ENCODE measurements at regions not wholly inside any gene's neighbourhood (a gene's known extent, or its start where the extent isn't known, plus 50 kb on each side); places are given as distances from the start of the nearest gene placed in this dataset.

DNA sequence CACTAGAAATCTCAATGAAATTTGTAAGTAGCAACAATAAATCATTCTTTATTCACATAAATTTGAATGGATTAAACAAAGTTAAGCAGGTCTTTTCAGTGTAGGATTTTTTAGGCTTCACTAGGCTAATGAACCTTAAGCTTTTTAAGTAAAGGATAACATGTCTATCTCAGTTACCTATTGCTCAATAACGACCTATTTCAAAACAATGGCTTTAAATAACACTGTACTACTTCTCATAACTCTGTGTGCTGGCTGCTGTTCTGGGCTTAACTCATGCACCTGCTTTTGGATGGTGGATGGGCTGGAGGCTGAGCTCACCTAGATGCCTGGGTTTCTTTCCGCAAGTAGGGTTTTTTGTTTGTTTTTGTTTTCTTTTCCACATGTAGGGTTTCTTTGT, 495.0 kb upstream of the SLIT2 start:
- no peaks in the 10 kb centered on the region for H3K4me1 Mint-ChIP-seq
- DNase-seq: no peak
- TF ChIP-seq, protein P1, sequence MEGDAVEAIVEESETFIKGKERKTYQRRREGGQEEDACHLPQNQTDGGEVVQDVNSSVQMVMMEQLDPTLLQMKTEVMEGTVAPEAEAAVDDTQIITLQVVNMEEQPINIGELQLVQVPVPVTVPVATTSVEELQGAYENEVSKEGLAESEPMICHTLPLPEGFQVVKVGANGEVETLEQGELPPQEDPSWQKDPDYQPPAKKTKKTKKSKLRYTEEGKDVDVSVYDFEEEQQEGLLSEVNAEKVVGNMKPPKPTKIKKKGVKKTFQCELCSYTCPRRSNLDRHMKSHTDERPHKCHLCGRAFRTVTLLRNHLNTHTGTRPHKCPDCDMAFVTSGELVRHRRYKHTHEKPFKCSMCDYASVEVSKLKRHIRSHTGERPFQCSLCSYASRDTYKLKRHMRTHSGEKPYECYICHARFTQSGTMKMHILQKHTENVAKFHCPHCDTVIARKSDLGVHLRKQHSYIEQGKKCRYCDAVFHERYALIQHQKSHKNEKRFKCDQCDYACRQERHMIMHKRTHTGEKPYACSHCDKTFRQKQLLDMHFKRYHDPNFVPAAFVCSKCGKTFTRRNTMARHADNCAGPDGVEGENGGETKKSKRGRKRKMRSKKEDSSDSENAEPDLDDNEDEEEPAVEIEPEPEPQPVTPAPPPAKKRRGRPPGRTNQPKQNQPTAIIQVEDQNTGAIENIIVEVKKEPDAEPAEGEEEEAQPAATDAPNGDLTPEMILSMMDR (IDR thresholded peaks at IDR 0.05): no peak
- H3K36me3 Mint-ChIP-seq (ENCODE audit: low read depth): no peaks in the 10 kb centered on the region
- H3K9me3 Mint-ChIP-seq: peaks cover 3% of the 10 kb centered on the region
- H3K27me3 Mint-ChIP-seq (ENCODE audit: low read depth, poor library complexity): no peaks in the 10 kb centered on the region
- H3K27ac Mint-ChIP-seq: no peak overlapping the region
- no peak overlapping the region for H3K4me3 Mint-ChIP-seq

DNA sequence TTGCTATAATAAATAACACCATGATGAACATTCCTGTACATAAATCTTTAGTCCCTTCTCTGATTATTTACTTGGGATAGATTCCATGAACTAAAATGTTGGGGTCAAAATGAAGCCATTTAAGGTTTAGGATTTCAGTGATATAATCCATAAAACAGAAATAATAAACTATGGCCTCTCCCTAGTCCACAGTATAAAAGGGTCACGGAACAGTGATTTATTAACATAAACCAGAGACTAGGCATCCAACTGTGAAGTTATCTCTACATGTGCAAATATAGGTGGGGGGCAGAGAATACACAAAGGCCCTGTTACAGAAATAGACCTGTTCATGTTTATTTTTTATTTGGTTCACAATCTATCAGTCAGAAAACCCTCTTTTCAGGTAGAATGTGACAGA, 499.1 kb upstream of the SLIT2 start:
- Mint-ChIP-seq H3K9me3 (no peaks in the 10 kb centered on the region), H3K27ac (no peak overlapping the region), H3K27me3 (ENCODE audit: low read depth, poor library complexity) (no peaks in the 10 kb centered on the region), H3K4me3 (no peak overlapping the region), H3K4me1 (peaks cover 25% of the 10 kb centered on the region), H3K36me3 (ENCODE audit: low read depth) (no peaks in the 10 kb centered on the region)
- TF ChIP-seq, protein P1 (IDR thresholded peaks at IDR 0.05): no peak
- no peak for DNase-seq

DNA sequence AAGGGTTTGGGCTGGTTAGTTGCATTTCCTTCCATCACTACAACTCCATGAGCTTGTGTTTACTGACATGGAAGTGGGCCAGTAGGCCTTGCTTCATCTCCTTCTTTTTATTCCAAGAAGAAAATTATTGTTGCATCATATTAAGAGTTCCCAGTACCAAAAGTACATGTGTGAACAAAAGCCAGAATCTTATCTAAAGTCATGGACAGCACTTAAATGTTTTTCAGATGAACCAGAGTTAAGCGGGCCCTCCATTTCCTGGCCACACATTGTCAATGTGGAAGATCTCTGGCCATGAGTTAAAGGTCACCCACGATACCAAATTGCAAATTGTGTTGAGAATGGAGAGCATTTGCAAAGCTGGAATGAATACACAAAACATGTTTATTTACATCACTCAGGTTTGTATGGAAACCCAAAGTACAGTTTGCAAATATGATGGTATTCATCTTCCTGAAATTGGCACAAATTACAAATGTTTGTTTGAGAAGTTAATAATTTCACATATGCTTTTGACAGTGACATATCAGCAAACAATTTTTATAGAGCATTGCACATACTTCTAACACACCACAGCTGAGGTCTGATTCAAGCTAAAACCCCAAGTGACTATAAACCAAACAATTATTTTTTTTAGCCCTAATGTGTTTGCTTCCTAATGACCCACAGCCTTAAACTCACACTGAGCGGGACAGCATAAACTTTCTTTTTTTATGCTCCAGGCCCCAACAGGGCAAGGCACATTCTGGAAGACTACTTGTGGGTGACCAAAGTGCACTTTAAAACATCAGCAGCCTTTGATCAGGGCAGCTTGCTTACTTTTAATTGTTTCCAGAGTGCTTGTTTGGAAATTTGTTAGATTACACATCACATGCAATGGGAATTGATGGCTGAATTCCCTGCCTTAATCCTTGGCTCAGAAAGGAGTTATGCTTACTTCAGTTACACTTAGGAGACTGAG, 502.9 kb upstream of the SLIT2 start:
- Mint-ChIP-seq H3K4me3 (no peak overlapping the region), H3K4me1 (peaks cover 25% of the 10 kb centered on the region), H3K9me3 (no peaks in the 10 kb centered on the region), H3K27me3 (ENCODE audit: low read depth, poor library complexity) (peaks cover 3% of the 10 kb centered on the region), H3K36me3 (ENCODE audit: low read depth) (no peaks in the 10 kb centered on the region), H3K27ac (peak overlapping the region; percentile 78)
- TF ChIP-seq, protein P1 (IDR thresholded peaks at IDR 0.05): no peak
- no peak for DNase-seq

DNA sequence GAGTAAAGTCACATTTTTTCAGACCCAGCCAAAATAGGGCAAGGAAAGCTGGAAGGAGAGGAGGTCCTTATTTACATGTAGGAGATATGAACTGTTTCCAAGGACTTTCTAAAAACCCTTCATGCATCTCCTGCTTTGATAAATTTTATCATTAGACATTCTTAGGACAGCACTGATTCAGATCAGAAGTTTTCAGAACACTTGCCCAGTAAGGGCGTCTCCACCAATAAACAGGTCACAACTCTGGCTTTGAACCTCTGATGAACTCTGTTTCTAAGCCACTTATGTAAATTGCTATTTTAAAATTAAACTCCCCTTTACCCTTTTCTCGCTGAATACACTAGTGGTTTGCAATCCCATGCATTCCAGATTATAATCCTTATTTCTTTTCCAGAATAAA, 505.3 kb upstream of the SLIT2 start:
- no peak overlapping the region for H3K27ac Mint-ChIP-seq
- no peaks in the 10 kb centered on the region for H3K36me3 Mint-ChIP-seq (ENCODE audit: low read depth)
- TF ChIP-seq, protein P1 (IDR thresholded peaks at IDR 0.05): no peak
- H3K4me3 Mint-ChIP-seq: no peak overlapping the region
- H3K27me3 Mint-ChIP-seq (ENCODE audit: low read depth, poor library complexity): peaks cover 3% of the 10 kb centered on the region
- peaks cover 31% of the 10 kb centered on the region for H3K4me1 Mint-ChIP-seq
- no peaks in the 10 kb centered on the region for H3K9me3 Mint-ChIP-seq
- no peak for DNase-seq

DNA sequence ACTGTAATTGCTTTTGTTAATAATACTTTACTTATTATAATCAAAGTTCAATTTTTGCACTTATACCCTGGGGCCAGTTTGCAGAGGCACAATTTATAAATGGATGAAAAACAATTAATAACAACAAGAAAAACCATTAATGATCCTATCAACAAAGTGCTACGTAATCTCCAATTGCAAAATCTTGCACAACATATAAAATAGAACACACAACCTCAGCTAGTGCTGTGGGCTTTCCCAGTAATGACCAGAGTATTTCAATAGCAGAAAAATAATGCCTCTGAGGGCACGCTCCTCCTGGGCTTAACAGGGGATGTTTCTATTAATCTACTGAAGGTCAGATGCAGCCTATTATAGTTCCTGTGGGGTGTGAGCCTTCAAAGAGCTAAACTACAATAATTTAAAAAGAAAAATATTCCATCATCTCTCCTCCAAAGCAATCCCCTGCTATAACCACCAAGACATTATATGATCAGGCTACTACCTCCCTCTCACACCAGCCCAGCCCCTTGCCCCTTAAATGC, 508.5 kb upstream of the SLIT2 start:
- Mint-ChIP-seq H3K27me3 (ENCODE audit: low read depth, poor library complexity) (peaks cover 3% of the 10 kb centered on the region), H3K9me3 (no peaks in the 10 kb centered on the region), H3K4me3 (no peak overlapping the region), H3K27ac (no peak overlapping the region), H3K4me1 (peaks cover 21% of the 10 kb centered on the region), H3K36me3 (ENCODE audit: low read depth) (no peaks in the 10 kb centered on the region)
- TF ChIP-seq, protein P1 (IDR thresholded peaks at IDR 0.05): no peak
- no peak for DNase-seq
